Fibroblast of villous mesenchyme (primary cell): ENCODE measurements at regions not wholly inside any gene's neighbourhood (a gene's known extent, or its start where the extent isn't known, plus 50 kb on each side); places are given as distances from the start of the nearest gene placed in this dataset.
A peak's percentile ranks its signal among the peaks of the same experiment; 100 is the strongest.

Experiments used
- DNase-seq: peaks from one replicate; pipeline ENCODE4 v3.0.0-alpha.2; 2010; ENCODE audit warnings: low read depth
- H3K4me3 ChIP-seq: 2 replicates; pipeline ENCODE4 v1.5.1; 2011; ENCODE audit warnings: low read depth, mild to moderate bottlenecking, low read length
- CTCF ChIP-seq: IDR thresholded peaks from 2 replicates; pipeline ENCODE4 v1.5.1; 2012; ENCODE audit warnings: low read depth, mild to moderate bottlenecking, low read length; ENCODE audit not compliant: insufficient read depth

GRCh38 chr1:184152974-184153373, 101.4 kb downstream of the TSEN15 start:
- no peak for DNase-seq
- no peak for TF ChIP-seq CTCF
- H3K4me3 ChIP-seq, result peak overlapping the region; percentile 36

- TF ChIP-seq CTCF, result no peak
- no peak overlapping the region for H3K4me3 ChIP-seq
- DNase-seq, result no peak
Observed at GRCh38 chr1:184153731-184154130, 102.2 kb downstream of the TSEN15 start.

GRCh38 chr1:184156521-184157393, 105.2 kb downstream of the TSEN15 start:
- DNase-seq, result no peak
- no peak overlapping the region for H3K4me3 ChIP-seq
- TF ChIP-seq CTCF, result no peak

GRCh38 chr1:184157394-184157742, 105.8 kb downstream of the TSEN15 start:
- no peak overlapping the region for H3K4me3 ChIP-seq
- no peak for TF ChIP-seq CTCF
- DNase-seq, result peak; percentile 41

GRCh38 chr1:184158896-184159681, 107.6 kb downstream of the TSEN15 start:
- DNase-seq, result peak; percentile 44
- TF ChIP-seq CTCF, result no peak
- H3K4me3 ChIP-seq, result no peak overlapping the region

GRCh38 chr1:184160236-184160635, 108.7 kb downstream of the TSEN15 start:
- DNase-seq, result peak; percentile 68
- no peak for TF ChIP-seq CTCF
- H3K4me3 ChIP-seq, result no peak overlapping the region
